ENCODE measurements at regions not wholly inside any gene's neighbourhood (a gene's known extent, or its start where the extent isn't known, plus 50 kb on each side); places are given as distances from the start of the nearest gene placed in this dataset.

- TF ChIP-seq CTCF (IDR thresholded peaks at IDR 0.05) (no peak), POLR2AphosphoS5 (IDR thresholded peaks at IDR 0.05) (no peak), POLR2A (IDR thresholded peaks at IDR 0.05) (no peak)
Observed at GRCh38 chr5:144102979-144103378, 67.5 kb downstream of the YIPF5 start.
